ENCODE measurements at regions not wholly inside any gene's neighbourhood (a gene's known extent, or its start where the extent isn't known, plus 50 kb on each side); places are given as distances from the start of the nearest gene placed in this dataset.

- TF ChIP-seq CTCF (IDR thresholded peaks at IDR 0.05; ENCODE audit: low read depth, low read length): no peak
- H3K4me3 ChIP-seq (ENCODE audit: low read depth, low read length): no peak overlapping the region
- no peak for DNase-seq (ENCODE audit: low read depth, low spot score)
- in situ Hi-C loops (cut with HindIII; ENCODE audit: low sequenced_read_pairs): no loop called here
These were observed 1071.4 kb upstream of the ADGRB3 start for GRCh38 chr6:67563671-67564070.

DNA sequence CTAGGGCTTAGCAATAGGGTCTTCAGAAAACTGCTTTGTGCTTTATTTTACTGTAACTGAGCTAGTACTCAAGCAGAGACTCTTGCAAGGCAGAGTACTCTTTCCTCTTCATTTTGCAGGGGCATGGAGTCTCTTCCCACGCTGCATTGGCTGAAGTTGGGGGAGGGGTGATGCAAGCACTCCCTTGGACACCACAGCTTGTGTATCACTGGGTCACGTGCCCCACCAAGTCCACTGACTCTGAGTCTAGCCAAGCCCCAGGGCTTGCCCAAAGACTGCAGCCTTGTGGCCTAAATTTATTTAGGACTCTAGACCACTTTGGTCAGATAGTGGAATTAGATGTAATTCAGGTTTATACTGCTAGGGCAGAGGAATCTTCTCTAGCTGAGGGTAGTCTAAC lies 1075.0 kb upstream of the ADGRB3 start:
- no peak for DNase-seq (ENCODE audit: low read depth, low spot score)
- no peak overlapping the region for H3K4me3 ChIP-seq (ENCODE audit: low read depth, low read length)
- in situ Hi-C loops (cut with HindIII; ENCODE audit: low sequenced_read_pairs): no loop called here
- no peak for TF ChIP-seq CTCF (IDR thresholded peaks at IDR 0.05; ENCODE audit: low read depth, low read length)

DNA sequence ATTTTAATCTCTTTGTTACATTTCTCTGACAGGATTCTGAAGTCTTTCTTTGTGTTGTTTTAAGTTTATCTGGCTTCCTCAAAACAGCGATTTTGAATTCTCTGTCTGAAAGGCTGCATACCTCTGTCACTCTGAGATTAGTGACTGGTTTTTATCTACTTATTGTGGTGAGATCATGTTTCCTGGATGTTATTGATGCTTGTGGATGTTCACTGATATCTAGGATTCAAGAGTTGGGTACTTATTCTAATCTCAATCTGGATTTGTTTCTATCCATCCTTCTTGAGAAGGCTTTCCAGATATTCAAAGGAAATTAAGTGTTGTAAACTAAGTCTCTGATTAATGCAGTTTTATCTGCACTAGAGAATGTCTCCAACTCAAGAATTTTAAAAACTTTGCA lies 1076.1 kb upstream of the ADGRB3 start:
- no peak for TF ChIP-seq CTCF (IDR thresholded peaks at IDR 0.05; ENCODE audit: low read depth, low read length)
- no peak for DNase-seq (ENCODE audit: low read depth, low spot score)
- H3K4me3 ChIP-seq (ENCODE audit: low read depth, low read length): no peak overlapping the region
- in situ Hi-C loops (cut with HindIII; ENCODE audit: low sequenced_read_pairs): no loop called here

GRCh38 chr6:67544851-67545452 lies 1090.1 kb upstream of the ADGRB3 start:
- in situ Hi-C loops (cut with HindIII; ENCODE audit: low sequenced_read_pairs): no loop called here
- DNase-seq (ENCODE audit: low read depth, low spot score): peak; percentile 23
- H3K4me3 ChIP-seq (ENCODE audit: low read depth, low read length): no peak overlapping the region
- no peak for TF ChIP-seq CTCF (IDR thresholded peaks at IDR 0.05; ENCODE audit: low read depth, low read length)

- in situ Hi-C loops (cut with HindIII; ENCODE audit: low sequenced_read_pairs): no loop called here
- DNase-seq (ENCODE audit: low read depth, low spot score): peak; percentile 59
- no peak for TF ChIP-seq CTCF (IDR thresholded peaks at IDR 0.05; ENCODE audit: low read depth, low read length)
- no peak overlapping the region for H3K4me3 ChIP-seq (ENCODE audit: low read depth, low read length)
These were observed 1093.5 kb upstream of the ADGRB3 start for GRCh38 chr6:67541586-67541985.

DNA sequence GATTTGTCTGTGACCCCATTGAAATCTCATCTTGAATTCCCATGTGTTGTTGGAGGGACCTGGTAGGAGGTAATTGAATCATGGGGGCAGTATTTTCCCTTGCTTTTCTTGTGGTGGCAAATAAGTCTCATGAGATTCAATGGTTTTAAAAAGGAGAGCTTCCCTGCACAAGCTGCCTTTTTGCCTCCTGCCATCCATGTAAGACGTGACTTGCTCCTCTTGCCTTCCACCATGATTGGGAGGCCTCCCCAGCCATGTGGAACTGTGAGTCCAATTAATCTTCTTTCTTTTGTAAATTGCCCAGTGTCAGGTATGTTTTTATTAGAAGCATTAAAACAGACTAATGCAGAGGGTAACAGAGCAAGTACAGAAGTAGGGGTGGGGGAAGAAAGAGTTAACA lies 1097.0 kb upstream of the ADGRB3 start:
- no peak for DNase-seq (ENCODE audit: low read depth, low spot score)
- H3K4me3 ChIP-seq (ENCODE audit: low read depth, low read length): no peak overlapping the region
- TF ChIP-seq CTCF (IDR thresholded peaks at IDR 0.05; ENCODE audit: low read depth, low read length): no peak
- in situ Hi-C loops (cut with HindIII; ENCODE audit: low sequenced_read_pairs): no loop called here

DNA sequence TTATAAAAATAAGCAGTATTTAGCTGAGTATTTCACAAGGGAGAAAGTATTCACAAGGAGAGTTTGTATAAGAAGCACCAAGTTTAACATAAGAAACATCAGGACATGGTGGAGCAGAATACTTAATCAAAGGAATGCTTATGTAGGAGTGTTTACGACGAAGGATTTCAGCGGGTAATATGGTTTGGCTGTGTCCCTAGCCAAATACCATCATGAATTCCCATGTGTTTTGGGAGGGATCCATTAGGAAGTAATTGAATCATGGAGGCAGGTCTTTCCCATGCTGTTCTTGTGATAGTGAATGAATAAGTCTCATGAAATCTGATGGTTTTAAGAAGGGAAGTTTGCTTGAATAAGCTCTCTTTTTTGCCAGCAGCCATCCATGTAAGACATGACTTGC lies 1099.1 kb upstream of the ADGRB3 start:
- TF ChIP-seq CTCF (IDR thresholded peaks at IDR 0.05; ENCODE audit: low read depth, low read length): no peak
- in situ Hi-C loops (cut with HindIII; ENCODE audit: low sequenced_read_pairs): no loop called here
- no peak overlapping the region for H3K4me3 ChIP-seq (ENCODE audit: low read depth, low read length)
- DNase-seq (ENCODE audit: low read depth, low spot score): peak; percentile 52

All from astrocyte of the spinal cord (primary cell).